ENCODE measurements at regions not wholly inside any gene's neighbourhood (a gene's known extent, or its start where the extent isn't known, plus 50 kb on each side); places are given as distances from the start of the nearest gene placed in this dataset. TPM values are rescaled to one million over a fixed set of nuclear protein-coding genes. Genes with fewer than 3 reads are reported as not detected.
"Not testable (repeated sequence)": the region's sequence is repeated elsewhere in the genome, so short reads cannot be mapped to it uniquely, and the experiment has no call there.

DNA sequence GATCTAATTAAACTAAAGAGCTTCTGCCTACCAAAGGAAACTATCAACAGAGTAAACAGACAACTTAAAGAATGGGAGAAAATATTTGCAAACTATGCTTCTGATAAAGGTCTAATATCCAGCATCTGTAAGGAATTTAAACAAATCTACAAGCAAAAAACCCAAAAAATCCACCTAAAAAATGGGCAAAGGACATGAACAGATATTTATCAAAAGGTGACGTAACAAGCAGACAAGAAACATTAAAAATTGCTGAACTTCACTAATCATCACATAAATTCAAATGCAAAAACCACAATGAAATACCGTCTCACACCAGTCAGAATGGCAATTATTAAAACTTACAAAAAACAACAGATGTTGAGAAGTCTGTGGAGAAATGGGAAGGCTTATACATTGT is 498.6 kb upstream of the TPTE start:
- CTCF ChIA-PET (ENCODE audit: unreplicated experiment); H3K4me2 ChIP-seq (ENCODE audit: low read length); H3K9me2 ChIP-seq (ENCODE audit: insufficient read depth, low read length); POLR2A ChIA-PET; H3K27ac ChIP-seq (ENCODE audit: low read depth, low read length, poor library complexity, severe bottlenecking); H3K36me3 ChIP-seq (ENCODE audit: insufficient read depth, low read length); H3K4me3 ChIP-seq (ENCODE audit: low read depth, low read length, poor library complexity, severe bottlenecking); BruUV-seq (replicated peaks); H3K79me2 ChIP-seq (ENCODE audit: insufficient read depth, low read depth, low read length); H2AFZ ChIP-seq (ENCODE audit: low read length); H4K20me1 ChIP-seq (ENCODE audit: insufficient read depth, low read length); H3K4me1 ChIP-seq (ENCODE audit: insufficient read depth, low read length, poor library complexity, severe bottlenecking); intact Hi-C loops (cut with micrococcal nuclease; ENCODE audit: unreplicated experiment); DNase-seq (ENCODE audit: low spot score): not testable (repeated sequence)
- peaks cover 14% of the 10 kb centered on the region; the same call in 1 of the 2 replicates for H3K9me3 ChIP-seq (ENCODE audit: low read length)

Small RNA genes in the stretch of these regions (small RNA-seq; reads per million reads assigned to genes)
- not detected for gene AC018692.3
- 0.52 reads per million, percentile 7 among the genes with 10 or more reads in this experiment for gene RF00003
- not detected for gene RF00156
- gene RN7SL52P, result not detected
